ENCODE measurements at regions not wholly inside any gene's neighbourhood (a gene's known extent, or its start where the extent isn't known, plus 50 kb on each side); places are given as distances from the start of the nearest gene placed in this dataset.
A peak's percentile ranks its signal among the peaks of the same experiment; 100 is the strongest.

DNA sequence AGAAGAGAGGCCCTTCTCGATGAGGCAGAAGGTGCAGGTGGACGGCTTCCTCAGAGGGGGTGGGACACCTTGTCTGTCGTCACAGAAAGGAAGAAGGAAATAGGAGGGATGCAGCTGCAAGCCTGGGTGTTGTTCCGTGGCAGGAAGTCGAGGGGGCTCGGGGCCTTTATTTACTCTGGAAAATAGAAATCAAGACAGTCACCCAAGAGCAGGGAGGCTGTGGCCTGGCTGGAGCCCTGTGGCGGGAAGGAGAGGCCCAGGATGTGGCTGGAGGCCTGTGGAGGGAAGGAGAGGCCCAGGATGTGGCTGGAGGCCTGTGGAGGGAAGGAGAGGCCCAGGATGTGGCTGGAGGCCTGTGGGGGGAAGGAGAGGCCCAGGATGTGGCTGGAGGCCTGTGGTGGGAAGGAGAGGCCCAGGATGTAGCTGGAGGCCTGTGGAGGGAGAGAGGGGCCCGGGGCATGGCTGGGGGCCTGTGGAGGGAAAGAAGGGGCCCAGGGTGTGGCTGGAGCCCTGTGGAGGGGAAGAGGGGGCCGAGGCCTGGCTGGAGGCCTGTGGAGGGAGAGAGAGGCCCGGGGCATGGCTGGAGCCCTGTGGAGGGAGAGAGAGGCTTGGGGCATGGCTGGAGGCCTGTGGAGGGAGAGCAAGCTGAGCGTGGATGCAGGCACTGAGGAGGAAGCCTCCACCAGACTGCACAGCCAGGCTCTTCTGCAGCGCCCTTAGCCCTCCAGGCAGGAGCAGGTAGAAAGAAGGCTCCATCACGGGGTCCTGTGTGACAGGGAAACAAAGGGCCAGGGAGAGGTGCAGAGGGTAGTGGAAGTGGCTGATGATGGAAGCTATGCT, 97.3 kb upstream of the SFMBT2 start:
- H3K27me3 ChIP-seq = peaks cover 6% of the 10 kb centered on the region
- no peak for DNase-seq
- no peaks in the 10 kb centered on the region for H3K36me3 ChIP-seq
- H3K9me3 ChIP-seq = no peaks in the 10 kb centered on the region; the same call in 1 of the 2 replicates
- no peak overlapping the region for H3K4me3 ChIP-seq

DNA sequence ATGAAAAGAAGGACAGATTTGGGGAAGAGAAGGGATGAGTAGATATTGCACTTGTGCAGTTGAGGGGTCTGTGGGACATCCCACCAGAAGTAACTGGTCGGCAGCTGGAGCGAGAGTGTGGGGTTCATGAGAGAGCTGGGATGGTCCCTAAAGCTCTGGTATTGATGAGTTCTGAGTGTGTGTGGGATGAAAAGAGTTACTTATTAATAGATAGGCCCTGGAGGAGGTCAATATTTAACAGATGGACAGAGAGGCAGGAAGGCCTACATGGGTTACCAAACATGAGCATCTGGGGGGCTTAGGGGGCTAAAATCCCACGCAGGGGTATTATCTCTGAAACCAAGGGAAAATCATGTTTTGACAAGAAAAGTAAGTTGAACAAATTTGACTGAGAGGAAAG, 95.7 kb upstream of the SFMBT2 start:
- Histone ChIP-seq H3K36me3 (no peaks in the 10 kb centered on the region), H3K27me3 (peaks cover 3% of the 10 kb centered on the region; the same call in 1 of the 2 replicates), H3K4me3 (no peak overlapping the region), H3K9me3 (no peaks in the 10 kb centered on the region; the same call in 1 of the 2 replicates)
- DNase-seq = no peak

DNA sequence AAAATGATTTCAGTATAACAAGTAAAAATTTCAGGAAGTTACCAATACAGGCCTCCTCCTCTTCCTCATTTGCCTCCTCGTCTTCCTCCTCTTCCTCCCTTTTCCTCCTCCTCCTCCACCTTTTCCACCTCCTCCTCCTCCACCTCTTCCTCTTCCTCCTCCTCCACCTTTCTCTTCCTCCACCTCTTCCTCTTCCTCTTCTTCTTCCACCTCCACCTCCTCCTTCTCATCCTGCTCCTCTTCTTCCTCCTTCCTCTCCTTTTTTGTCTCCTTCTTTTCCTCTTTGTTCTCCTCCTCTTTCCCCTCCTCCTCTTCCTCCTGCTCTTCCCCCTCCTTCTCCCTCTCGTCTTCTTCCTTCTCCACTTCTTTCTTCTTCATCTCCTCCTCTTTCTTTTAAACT, 94.4 kb upstream of the SFMBT2 start:
- H3K9me3 ChIP-seq = no peaks in the 10 kb centered on the region; the same call in 1 of the 2 replicates
- H3K27me3 ChIP-seq = peaks cover 3% of the 10 kb centered on the region; the same call in 1 of the 2 replicates
- DNase-seq = no peak

DNA sequence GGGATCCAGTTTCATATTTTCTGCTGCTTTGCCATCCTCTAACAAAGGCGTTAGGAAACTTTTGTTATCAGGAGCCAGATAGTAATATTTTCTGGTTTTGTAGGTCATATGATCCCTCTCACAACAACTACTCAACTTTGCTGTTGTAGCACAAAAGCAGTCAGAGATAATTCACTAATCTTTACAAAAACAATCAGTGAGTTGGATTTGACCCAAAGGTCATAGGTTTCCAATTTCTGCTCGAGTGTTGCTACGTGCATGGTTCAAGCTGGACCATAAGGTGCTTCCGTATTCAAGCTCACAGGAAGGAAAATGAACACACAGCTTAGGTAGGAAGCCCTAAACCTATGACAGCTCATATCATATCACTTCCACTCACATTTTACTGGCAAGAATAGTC, 92.4 kb upstream of the SFMBT2 start:
- Histone ChIP-seq H3K4me3 (no peak overlapping the region), H3K36me3 (no peaks in the 10 kb centered on the region), H3K9me3 (no peaks in the 10 kb centered on the region), H3K27me3 (peaks cover 3% of the 10 kb centered on the region; the same call in 1 of the 2 replicates)
- DNase-seq = no peak

More for the DNA sequence above, 94.4 kb upstream of the SFMBT2 start:
- H3K36me3 ChIP-seq = no peaks in the 10 kb centered on the region
- H3K4me3 ChIP-seq = no peak overlapping the region

DNA sequence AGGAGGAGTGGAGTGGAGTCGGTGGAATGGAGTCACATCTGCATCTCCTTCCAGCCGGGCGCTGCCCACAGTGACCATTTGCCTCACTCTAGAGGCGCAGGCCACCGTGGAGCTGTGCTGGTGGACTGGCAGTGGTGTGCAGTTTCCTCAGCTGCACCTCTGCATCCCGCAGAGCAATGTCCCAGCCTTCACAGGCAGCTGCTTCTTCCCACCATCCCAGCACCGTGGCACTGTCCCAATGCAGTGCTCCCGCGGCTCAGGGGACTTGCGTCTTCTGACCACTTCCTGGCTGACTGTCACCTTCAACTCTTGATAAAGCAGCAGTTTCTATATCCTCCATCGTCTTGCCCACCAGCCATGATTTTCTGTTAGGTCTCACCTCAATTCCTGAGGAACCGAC, 90.3 kb upstream of the SFMBT2 start:
- H3K36me3 ChIP-seq = no peaks in the 10 kb centered on the region
- peaks cover 3% of the 10 kb centered on the region; the same call in 1 of the 2 replicates for H3K27me3 ChIP-seq
- no peak for DNase-seq
- no peaks in the 10 kb centered on the region for H3K9me3 ChIP-seq
- no peak overlapping the region for H3K4me3 ChIP-seq

DNA sequence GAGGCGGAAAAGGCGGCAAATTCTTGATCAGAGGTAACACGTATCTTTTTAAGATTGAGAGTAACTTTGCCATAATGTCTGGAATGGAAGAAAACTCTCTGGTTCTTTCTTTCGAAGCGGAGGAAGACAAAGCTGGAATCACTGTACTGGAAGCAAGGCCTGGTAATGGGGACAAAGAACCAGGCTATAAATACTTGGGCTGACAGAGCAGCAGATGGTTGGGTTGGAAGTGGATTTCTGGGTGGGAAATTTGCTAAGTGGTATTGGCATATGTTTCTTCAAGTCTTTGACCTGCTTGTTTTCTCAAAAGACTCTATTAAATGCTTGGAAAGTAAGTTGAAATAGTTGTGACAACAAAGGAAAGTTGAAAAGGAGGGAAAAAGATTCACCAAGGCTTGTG, 87.3 kb upstream of the SFMBT2 start:
- no peak overlapping the region for H3K4me3 ChIP-seq
- H3K9me3 ChIP-seq = no peaks in the 10 kb centered on the region
- H3K36me3 ChIP-seq = no peaks in the 10 kb centered on the region
- H3K27me3 ChIP-seq = 0 out of 2 replicates have a peak, but pooled peaks cover 2% of the 10 kb centered on the region
- no peak for DNase-seq

DNA sequence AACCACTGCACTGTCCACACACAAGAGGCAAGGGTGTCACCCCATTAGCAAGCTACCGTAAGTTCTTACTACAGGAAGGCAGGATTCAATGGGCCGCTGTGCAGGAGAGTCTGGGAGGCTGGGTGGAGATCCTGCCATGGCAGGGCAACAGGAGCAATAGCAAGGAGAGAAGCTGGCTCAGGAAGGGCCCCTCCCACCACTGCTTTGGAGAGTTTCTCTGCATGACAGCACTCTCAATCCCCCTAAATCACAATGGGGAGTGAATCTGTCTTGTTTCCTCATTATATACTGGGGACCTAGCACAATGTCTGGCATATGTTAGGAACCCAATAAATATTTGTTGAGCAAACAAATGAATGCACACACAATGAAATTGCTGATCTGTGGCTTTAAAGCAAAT, 83.2 kb upstream of the SFMBT2 start:
- no peak overlapping the region for H3K4me3 ChIP-seq
- no peak for DNase-seq
- H3K36me3 ChIP-seq = no peaks in the 10 kb centered on the region
- H3K27me3 ChIP-seq = 0 out of 2 replicates have a peak, but pooled peaks cover 2% of the 10 kb centered on the region
- no peaks in the 10 kb centered on the region for H3K9me3 ChIP-seq

DNA sequence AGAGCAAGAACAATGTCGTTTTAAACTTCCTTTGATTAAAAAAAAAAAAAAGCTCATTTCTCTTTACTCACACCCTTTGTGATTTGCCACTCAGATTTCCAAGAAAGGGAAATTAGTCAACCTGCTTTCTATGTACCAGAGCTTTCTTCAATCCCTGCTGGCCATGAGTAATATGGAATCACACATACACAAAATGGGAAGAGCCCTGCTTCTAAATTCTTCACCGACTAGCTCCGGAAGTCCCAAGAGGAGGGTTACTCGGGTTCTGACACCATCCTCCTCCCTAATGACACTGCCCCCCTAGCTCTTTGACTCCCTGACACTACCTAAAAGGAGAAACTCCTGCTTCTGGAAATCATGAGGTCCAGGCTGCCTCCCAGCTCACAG, 81.8 kb upstream of the SFMBT2 start:
- Histone ChIP-seq H3K27me3 (peaks cover 5% of the 10 kb centered on the region; the same call in 1 of the 2 replicates), H3K9me3 (no peaks in the 10 kb centered on the region), H3K4me3 (no peak overlapping the region), H3K36me3 (no peaks in the 10 kb centered on the region)
- no peak for DNase-seq

DNA sequence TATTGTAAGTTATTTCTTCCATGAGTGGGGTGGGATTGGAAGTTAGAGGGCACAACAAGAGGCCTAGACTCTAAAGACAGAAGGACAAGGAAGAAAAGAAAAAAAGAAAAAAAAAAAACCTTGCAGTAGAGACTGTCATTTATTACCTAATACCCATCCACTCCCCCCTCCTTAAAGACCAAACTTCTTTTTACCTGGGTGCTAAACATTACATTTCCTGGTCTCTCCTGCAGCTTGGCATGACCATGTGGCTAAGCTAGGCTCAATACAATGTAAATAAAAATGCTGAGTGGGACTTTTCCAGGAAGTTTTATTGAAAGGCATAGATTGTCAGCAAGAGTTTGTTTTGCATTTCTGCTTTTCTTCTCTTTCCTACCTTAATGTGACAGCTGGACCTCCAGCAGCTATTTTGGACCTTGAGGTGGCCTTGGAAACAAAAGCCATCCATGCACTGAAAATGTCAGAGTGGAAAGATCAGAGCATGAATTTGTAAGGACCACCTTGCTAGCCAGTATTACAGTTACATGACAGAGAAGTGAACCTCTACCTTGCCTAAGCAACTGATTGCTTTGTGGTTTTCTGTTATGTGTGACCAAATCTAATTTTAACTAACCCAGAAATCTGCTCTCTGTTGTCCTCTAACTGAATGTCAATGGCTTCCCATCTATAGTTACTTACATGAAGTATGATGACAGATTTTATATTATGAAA, 81.3 kb upstream of the SFMBT2 start:
- Histone ChIP-seq H3K27me3 (peaks cover 9% of the 10 kb centered on the region), H3K4me3 (no peak overlapping the region), H3K9me3 (no peaks in the 10 kb centered on the region), H3K36me3 (no peaks in the 10 kb centered on the region)
- no peak for DNase-seq

DNA sequence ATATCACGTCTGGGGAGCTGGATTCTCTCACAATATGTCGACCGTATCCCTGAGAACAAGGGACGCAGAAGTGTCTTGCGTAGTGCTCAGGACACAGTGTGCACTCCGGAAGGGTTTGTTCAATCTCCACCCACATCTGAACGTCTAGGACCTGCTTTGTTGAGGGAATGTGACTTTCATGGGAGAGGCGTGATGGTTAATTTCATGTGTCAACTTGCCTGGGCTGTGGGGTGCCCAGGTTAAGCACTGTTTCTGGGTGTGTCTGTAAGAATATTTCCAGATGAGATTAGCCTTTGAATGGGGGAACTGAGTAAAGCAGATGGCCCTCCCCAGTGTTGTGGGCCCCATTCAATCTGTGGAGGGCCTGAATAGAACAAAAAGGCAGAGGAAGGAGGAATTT, 80.4 kb upstream of the SFMBT2 start:
- Histone ChIP-seq H3K4me3 (no peak overlapping the region), H3K27me3 (peaks cover 9% of the 10 kb centered on the region), H3K9me3 (no peaks in the 10 kb centered on the region), H3K36me3 (no peaks in the 10 kb centered on the region)
- no peak for DNase-seq

DNA sequence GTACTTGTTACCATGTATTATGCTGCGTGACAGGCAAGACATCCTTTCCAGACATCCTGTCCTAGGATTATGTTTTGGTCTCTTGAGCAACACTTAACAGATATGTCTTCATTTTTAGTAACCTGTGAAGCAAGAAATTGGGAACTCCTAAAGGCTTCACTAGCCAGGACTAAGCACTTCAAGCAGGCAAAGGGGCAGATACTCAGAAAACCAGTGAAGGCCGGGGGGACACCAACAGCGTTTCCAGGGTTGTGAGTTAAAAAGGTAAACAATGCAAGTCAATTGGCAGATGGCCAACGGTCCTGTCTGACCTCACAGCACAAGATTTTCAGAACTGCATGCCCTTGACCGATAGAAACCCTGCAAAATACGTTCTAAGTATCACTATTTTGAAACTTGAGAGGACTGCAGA, 77.6 kb upstream of the SFMBT2 start:
- no peaks in the 10 kb centered on the region for H3K9me3 ChIP-seq
- DNase-seq = peak; percentile 19
- H3K4me3 ChIP-seq = no peak overlapping the region
- no peaks in the 10 kb centered on the region for H3K36me3 ChIP-seq
- peaks cover 13% of the 10 kb centered on the region for H3K27me3 ChIP-seq

DNA sequence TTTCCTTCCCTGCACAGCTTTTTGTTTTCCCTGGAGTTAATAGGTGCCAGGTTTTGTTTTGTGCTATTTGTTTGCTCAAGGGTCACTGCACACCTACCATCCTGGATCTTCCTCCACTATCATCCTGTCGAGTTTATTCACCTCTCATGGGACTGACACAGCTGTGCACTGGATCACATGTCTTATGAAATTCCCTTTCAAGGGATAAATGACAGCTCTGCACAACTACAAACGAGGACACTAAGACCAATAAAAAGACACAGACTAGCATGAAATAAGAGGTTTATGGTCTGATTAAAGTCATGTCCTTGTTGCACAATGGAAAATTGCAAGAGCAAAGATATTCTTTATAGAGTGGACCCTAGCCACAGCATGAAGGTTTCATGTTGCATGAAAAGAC, 76.7 kb upstream of the SFMBT2 start:
- no peak for DNase-seq
- no peaks in the 10 kb centered on the region for H3K9me3 ChIP-seq

DNA sequence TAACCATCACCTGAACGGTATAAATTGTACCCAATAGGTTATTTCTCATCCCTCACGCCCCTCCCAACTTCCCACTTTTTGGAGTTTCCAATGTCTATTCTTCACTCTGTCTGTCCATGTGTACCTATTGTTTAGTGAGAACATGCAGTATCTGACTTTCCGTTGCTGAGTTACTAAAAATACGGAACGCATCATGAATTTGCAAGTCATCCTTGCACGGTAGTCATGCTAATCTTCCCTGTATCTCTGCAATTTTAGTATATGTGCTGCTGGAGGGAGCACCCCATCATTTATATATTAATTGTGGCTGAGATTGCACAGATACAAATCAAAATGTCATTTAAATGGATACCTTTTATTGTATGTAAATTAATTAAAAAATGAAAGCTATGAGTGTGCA, 75.7 kb upstream of the SFMBT2 start:
- H3K27me3 ChIP-seq = peaks cover 13% of the 10 kb centered on the region
- no peak for DNase-seq
- H3K4me3 ChIP-seq = no peak overlapping the region
- no peaks in the 10 kb centered on the region for H3K36me3 ChIP-seq
- H3K9me3 ChIP-seq = no peaks in the 10 kb centered on the region

More for the DNA sequence above, 76.7 kb upstream of the SFMBT2 start:
- Histone ChIP-seq H3K36me3 (no peaks in the 10 kb centered on the region), H3K4me3 (no peak overlapping the region), H3K27me3 (peaks cover 13% of the 10 kb centered on the region)

DNA sequence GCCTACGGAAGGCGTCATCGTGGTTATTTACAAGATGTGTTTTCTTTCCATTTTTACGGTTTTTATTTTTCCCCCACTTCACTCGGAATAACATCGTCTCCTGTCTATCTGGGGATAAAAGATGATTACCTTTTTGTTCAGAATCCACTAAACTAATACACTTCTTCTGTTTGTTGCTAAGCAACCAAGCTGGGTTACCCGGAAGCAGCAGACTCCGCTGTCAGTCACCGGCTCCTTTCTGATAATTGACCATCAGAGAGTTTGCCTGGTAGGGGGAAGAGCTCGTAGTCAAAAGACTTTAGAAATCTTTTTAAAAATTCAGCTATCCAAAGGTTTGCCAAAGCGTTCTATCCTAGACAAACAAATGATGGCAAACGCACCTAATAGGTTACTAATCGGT, 75.0 kb upstream of the SFMBT2 start:
- Histone ChIP-seq H3K9me3 (no peaks in the 10 kb centered on the region), H3K36me3 (no peaks in the 10 kb centered on the region), H3K4me3 (no peak overlapping the region), H3K27me3 (peaks cover 13% of the 10 kb centered on the region)
- DNase-seq = no peak

DNA sequence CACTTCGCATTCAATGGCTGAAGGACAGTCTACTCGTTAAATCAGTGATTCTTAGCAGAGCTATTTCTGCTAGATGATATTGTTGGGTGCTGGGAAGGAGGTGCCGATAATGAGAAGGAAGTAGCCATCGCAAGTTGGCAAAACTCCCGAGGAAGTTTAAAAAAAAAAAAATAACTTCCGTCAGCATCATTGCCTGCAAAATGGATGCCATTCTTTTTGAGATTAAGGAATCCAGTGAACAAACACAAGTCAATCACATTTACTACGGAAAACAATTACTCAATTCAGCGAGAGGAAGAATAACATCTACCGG, 74.4 kb upstream of the SFMBT2 start:
- Histone ChIP-seq H3K27me3 (peaks cover 13% of the 10 kb centered on the region), H3K9me3 (no peaks in the 10 kb centered on the region), H3K36me3 (no peaks in the 10 kb centered on the region), H3K4me3 (0 out of 2 replicates have a peak overlapping the region, but pooled peaks have one; percentile 6)
- no peak for DNase-seq

DNA sequence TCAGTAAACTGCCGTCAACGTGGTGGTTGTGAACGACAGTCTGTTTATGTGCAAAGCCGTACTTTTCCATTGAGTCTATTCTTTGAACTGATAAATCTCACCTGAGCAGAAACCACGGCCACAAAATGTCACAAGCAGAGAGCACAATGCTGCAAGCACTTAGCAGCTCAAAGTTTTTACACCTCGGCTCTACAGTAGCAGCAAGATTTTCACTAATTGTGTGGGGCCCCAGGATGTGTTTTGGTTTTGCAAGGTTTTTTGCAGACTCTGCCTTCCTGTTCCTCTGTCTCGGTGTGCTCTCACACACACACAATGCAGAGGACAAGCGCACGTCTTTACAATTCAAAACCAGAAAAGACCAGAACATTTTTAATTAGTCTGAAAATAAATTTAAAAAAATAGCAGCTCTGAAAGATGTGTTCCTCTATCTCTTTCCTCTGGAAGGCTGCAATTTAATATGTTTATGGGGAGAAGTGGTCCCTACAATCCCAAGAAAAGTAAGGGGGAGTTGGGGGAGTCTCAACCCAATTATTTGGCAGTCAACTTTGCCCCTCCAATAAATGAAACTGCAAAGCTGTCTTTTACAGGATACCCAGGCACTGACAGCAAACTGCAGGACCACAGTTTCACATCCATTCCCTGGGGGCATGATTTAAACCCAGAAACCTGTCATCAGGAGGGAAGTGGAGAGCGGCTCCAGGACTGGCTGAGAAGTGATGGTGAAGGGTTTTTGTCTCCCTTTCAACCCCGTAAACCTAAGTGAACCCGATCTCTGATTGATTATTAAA, 73.8 kb upstream of the SFMBT2 start:
- no peak for DNase-seq
- peaks cover 13% of the 10 kb centered on the region for H3K27me3 ChIP-seq
- no peaks in the 10 kb centered on the region for H3K9me3 ChIP-seq
- H3K36me3 ChIP-seq = no peaks in the 10 kb centered on the region
- H3K4me3 ChIP-seq = 0 out of 2 replicates have a peak overlapping the region, but pooled peaks have one; percentile 6

DNA sequence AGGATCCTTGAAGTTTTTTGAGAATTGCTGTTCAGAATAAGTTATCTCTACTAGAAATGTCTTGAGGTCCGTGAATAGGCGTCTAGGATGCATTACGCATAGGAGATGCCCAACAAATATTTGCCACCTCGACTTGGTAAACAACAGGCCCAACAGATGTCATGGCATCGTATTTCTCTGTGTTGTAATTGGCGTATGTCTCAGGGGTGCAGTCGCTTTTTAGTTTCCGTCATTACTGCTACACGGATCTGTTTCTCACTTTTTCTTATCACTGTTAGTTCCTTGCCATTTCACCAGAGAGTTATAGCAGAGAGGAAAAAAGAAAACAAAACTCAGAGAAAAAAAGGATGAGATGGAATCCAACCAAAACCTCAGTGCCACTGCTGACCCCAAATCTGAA, 73.0 kb upstream of the SFMBT2 start:
- DNase-seq = no peak
- Histone ChIP-seq H3K36me3 (no peaks in the 10 kb centered on the region), H3K9me3 (no peaks in the 10 kb centered on the region), H3K4me3 (no peak overlapping the region), H3K27me3 (peaks cover 13% of the 10 kb centered on the region)
